ENCODE measurements at regions not wholly inside any gene's neighbourhood (a gene's known extent, or its start where the extent isn't known, plus 50 kb on each side); places are given as distances from the start of the nearest gene placed in this dataset.
A peak's percentile ranks its signal among the peaks of the same experiment; 100 is the strongest.

DNA sequence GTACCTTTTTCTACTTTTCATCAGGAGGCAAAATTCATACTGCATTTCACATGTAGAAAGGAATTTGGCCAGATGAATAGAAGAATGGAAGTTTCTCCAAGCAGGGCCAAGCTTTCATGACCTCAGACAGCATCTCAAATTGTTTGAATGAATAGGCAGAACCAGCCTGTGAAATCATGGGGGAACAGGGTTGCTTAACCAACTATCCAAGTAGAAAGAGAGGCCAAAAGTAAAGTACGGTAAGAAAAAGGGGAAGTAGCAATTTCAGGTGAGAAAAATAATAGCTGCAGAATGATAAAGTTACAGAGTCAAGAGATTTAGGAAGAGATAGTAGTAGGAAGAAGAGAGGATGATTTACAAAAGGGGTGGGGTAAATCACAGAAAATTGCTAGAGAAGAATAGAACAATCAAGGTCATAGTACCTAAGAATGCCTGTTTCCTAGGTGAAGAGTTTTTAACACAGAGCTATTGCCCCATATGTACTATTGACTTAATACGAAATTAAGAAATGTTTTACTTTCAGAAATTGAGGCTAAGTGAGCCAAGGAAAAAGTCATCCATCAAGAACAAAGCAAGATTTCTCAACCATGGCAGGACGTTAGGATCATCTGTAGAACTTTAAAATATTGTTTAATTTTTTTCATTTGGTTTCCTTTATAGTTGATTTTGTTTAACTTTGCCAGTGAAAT lies 177.1 kb upstream of the TET2 start:
- no peak for DNase-seq

DNA sequence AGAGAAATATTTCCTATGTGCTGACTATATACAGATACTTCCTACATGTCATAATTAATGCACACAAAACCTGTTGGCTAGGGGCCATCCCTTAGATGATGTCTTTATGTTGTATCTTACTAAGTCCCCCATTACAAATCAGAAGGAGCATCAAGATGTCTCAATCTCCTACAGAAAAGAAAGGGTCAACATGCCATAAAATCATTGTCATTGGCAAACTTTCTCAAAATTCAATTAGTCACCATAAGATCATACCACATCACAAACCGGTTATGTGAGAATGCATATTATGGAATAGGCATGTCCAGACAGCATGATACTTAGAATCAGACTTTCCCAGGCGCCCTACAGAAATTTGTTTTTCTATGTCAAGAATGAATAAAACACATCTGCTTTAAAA lies 175.2 kb upstream of the TET2 start:
- DNase-seq: no peak

DNA sequence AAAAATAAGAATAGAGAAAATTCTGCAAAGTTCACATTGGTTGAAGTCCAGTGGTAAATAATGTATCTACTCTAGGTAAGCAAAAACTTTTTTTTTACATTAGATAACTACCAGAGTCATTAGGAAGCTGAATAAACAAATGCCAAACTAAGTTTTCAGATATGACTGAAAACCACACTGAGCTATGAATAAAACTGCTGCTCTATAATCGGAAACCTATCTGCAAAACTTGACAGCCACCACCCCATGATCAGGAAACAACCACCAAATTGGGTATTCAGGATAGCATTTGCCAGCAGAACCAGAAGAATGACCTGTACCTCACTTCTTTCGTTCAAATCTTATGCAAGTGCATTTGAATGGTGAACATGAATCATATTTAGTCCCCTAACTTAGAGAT lies 173.0 kb upstream of the TET2 start:
- DNase-seq: no peak

DNA sequence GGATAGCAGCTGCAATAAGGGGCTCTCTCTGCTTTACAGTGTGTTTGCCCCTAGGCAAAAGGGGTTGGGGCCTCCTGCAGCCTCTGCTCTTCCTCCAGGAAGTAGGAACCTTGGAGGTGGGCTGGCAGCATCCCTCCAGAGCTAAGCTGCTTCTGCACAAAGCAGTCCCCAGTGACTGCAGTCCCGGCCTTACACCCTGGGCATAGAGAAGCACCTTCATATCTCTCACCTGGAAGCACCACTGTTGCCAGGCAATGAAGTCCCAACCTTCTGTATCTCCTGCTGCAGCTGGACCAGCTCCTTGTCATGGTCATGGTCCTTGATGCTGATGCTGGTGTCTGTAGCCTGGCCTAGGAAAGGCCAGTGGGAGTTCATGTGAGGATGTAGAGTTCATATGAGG lies 171.1 kb upstream of the TET2 start:
- DNase-seq: no peak

DNA sequence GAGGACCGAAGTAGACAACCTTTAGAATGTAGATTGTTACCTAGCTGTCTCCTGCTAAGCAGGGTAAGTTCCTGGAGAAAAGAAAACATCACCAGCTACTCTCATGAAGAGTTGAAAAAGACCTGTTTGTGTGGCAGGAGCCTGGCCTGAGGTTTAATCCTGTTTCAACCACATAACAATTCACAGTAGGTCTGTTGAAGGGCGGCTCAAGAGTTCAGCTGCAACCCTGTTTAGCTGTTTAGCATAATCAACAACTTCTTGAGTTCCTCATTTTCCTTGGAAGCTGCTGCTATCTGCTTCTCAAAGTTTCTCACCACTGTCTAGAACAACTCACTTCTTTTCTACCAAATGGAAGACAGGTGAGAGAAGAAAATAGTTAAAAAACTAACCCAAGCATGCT lies 170.4 kb upstream of the TET2 start:
- no peak for DNase-seq

DNA sequence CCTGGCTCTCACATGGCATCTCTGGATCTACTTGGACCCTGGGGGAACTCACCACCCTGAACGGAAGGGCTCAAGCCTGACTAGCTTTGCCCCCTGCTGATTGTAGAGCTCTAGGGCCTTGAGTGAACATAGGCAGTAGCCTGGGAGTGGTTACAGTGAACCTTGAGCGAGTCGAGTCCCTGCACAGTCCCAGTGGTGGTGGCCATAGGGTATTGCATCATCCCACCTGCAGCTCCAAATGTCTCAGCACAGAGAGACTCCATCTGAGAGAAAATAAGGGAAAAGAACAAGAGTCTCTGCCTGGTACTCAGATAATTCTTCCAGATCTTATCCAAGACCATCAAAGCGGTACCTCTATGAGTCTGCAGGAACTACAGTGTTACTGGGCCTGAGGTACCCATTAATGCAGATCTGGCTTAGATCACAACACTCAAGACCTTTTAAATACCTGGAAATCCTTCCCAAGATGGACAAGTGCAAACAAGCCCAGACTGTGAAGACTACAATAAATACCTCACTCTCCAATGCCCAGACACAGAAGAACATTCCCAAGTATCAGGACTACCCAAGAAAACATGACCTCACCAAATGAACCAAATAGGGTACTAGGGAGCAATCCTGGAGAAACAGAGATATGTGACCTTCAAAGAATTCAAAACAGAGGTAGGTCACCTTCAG lies 167.5 kb upstream of the TET2 start:
- DNase-seq: no peak

DNA sequence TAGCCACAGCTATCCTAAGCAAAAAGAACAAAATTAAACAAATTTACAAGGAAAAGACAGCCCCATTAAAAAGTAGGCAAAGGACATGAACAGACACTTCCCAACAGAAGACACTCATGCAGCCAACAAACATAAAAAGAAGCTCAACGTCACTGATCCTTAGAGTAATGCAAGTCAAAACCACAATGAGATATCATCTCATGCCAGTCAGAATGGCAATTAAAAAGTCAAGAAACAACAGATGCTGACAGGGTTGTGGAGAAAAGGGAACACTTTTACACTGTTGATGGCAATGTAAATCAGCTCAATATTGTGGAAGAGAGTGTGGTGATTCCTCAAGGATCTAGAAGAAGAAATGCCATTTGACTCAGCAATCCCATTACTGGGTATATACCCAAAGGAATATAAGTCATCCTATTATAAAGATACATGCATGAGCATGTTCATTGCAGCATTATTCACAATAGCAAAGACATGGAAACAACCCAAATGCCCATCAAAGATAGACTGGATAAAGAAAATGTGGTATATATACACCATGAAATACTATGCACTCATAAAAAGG lies 163.0 kb upstream of the TET2 start:
- DNase-seq: no peak

DNA sequence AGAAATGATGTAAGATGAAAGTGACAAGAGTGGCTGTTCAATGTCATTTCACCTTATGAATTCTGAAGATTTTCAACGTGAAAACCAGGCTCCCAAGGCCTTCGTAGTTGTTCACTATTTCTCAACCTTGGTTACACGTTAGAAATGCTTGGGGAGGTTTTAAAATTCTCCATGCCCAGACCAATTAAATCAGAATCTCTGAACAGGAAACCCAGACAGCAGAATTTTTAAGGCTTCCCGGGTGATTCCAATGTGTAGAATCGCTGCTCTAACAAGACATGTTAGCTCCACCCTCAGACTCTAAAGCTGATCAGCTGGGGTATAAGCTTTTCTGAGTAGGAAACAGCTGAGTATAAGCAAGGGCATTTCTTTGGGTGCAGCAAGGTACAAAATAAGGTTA lies 160.4 kb upstream of the TET2 start:
- DNase-seq: no peak

DNA sequence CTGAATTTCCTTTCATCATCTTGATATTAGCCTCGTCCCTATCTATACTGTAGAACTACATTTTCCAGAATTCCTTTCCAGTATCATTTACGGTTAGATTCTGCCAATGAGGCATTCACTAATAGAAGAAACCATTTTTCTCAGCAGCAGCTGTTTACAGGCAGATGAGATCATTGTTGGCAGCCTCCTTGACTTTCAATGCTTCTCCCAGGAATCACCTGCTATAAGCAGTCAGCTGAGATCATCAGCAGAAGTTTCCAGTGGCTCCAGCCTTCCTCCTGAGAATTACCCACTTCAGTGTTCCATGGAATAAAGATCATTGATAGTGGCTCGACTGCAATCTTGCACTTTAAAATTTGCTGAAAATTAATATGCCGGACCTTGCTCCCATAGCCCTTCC lies 157.3 kb upstream of the TET2 start:
- DNase-seq: peak; percentile 54

DNA sequence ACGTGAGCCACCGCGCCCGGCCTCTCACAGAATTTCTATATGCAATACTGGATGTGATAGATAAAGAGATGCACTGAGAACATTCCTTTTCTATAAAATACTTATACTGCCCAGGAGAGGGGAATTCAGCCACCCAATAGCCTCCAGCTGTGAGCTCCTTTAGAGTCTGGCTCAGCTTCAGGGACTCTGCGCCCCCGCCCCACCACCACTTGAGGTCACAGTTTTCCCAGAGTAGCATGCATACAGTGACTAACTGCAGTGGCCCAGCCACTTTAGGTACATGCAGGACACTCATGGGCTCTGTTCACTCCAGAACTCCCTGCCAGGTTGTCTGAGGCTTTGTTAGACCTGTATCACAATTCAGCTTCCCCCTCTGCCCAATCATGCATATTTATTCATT lies 144.4 kb upstream of the TET2 start:
- DNase-seq: no peak

DNA sequence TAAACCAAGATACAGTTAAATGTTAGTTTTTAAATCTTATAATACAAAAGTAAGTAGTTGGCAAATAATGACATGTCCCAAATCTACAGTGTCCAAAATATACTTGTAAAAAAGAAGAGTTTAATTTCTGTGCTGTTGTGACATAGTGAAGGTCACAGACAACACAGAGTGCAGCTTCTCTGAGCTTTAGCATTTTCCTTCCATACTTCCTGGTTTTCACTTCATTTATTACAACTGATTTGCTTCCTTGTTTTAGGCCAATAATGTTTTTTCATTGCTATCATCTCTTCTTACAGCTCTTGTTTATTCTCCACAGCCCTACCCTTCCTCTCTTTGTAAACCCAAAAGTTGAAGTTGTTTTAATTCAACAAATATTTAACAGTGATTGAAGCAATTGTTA lies 132.4 kb upstream of the TET2 start:
- DNase-seq: no peak

DNA sequence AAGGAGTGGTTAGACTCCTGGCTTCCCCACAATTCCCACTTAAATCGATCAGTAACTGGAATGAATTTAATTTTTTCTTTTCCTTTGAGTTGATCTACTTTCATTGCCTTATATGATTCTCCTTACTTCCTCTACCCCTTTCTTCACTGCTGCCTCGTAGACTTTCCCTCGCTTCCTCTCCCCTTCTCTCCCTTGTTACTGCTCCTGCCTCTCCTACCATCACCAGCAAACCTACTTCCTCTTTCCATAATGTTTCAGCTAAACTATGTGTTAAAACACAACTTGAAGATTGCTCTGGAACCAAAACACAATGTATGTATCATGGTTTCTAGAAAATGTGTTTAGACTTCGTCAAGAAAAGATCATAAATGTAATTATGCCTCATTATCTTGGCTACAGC lies 132.0 kb upstream of the TET2 start:
- no peak for DNase-seq

DNA sequence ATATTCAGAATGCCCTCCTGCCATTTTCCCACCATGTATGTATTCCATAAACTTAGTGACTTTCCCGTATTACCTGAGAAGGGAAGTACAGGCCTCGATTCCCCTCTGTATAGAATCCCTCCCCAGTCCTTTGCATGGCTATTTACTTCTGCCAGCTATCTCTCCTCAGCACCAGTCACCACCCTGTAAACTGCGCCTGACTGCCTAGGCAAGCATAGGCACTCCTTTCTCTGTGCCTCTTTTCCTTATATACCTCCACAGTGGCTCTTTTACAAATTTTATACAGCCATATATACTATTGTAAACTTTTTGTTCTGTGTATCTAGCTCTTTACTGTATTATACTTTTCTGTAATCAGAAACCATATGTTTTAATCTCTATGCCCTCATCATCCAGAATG lies 130.9 kb upstream of the TET2 start:
- DNase-seq: no peak

DNA sequence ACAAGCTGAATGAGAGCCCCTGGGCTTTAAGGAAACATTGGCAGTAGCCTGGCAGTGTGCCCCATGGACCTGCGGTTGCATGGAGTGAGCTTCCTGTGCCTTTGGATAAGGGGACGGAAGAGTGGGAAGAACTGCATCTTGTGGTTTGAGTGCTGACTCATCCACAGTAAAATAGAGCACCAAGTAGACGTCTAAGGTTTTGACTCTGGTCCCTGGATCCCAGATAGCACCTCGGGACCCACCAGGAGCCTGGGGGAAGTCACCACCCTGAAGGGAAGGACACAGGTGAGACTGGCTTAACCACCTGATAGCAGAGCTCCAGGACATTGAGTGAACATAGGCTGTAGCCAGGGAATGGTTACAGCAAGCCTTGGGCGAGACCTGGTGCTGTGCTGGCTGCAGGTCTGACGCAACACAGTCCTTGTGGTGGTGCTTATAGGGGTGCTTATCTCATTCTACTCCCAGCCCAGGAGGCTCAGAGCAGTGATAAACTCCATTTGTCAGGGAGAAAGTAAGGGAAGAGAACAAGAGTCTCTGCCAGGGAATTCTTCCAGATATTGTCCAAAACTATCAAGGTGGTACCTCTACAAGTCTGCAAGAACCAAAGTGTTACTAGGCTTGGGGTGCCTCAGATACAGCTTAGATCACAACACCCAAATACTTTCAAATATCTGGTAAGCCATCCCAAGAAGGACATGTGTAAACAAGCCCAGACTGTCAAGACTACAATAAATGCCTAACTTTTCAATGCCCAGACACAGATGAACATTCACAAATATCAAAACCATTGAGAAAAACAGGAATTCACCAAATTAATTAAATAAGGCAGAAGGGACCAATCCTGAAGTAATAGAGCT lies 123.6 kb upstream of the TET2 start:
- DNase-seq: no peak

DNA sequence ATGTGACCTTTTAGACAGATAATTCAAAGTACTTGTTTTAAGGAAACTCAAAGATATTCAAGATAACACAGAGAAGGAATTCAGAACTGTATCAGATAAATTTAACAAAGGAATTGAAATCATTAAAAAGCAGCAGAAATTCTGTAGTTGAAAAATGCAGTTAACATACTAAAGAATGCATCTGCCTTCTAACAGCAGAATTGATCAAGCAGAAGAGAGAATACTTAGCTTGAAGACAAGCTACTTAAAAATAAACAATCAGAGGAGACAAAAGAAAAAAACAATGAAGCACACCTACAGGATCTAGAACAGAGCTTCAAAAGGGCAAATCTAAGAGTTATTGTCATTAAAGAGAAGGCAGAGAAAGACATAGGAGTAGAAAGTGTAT lies 123.0 kb upstream of the TET2 start:
- no peak for DNase-seq

DNA sequence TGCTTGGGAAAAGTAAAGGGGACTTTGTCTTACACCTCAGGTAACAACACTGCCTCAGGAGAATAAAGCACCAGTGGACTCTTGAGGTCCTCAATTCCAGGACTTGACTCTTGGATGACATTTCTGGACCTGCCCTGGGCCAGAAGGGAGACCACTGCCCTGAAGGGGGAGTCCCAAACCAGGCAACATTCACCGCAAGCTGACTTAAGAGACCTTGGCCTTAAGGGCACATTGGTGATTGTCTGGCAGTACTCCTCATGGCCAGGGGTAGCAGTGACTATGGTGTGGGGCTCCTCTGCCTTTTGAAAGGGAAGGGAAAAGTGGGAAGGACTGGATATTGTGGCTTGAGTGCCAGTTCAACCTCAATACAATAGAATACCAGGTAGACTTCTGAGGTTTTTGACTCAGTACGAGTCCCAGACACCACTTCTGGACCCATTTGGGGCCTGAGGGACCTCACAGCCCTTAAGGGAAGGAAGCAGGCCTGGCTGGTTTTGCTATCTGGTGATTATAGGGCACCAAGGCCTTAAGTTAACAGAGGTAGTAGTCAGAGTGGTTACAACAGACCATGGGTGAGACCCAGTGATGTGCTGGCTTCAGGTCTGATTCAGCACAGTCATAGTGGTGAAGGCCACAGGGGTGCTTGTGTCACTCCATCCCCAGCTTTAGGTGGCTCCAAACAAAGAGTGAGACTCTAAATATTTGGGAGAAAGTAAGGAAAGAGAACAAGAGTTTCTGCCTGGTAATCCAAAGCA lies 121.2 kb upstream of the TET2 start:
- DNase-seq: no peak

DNA sequence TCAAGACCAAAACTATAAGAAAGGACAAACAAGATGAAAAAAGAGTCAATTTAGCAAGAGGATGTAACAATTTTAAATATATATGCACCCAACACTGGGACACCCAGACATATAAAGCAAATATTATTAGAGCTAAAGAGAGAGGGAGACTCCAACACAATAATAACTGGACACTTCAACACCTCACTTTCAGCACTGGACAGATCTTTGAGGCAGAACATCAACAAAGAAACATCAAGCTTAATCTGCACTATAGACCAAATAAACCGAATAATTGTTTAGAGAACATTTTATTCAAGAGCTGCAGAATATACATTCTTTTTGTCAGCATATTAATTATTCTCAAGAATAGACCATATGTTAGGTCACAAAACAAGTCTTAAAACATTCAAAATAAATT lies 109.7 kb upstream of the TET2 start:
- no peak for DNase-seq

DNA sequence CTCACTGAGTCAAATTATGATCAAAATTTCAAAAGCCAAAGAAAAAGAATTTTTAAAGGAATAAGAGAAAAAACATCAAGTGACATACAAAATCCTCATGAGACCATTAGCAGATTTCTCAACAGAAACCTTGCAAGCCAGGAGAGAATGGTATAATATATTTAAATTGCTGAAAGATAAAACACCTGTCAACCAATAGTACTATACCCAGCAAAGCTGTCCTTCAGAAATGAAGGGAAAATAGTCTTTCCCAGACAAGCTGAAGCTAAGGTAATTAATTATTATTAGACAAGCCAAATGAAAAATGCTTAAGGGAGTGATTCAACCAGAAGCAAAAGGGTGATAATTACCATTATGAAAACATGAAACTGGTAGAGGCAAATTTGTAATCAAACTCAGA lies 104.2 kb upstream of the TET2 start:
- no peak for DNase-seq

DNA sequence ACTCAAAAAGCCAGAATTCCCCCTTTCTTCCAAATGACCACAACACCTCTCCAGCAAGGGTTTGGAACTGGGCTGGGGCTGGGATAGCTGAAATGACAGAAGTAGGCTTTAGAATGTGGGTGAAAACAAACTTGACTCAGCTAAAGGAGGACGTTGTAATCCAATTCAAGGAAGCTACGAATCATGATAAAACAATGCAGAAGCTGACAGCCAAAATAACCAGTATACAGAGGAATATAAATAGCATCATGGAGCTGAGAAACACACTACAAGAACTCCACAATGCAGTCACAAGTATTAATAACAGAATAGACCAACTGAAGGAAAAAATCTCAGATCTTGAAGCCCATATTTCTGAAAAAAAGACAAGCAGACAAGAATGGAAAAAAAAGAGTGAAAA lies 95.8 kb upstream of the TET2 start:
- DNase-seq: no peak

DNA sequence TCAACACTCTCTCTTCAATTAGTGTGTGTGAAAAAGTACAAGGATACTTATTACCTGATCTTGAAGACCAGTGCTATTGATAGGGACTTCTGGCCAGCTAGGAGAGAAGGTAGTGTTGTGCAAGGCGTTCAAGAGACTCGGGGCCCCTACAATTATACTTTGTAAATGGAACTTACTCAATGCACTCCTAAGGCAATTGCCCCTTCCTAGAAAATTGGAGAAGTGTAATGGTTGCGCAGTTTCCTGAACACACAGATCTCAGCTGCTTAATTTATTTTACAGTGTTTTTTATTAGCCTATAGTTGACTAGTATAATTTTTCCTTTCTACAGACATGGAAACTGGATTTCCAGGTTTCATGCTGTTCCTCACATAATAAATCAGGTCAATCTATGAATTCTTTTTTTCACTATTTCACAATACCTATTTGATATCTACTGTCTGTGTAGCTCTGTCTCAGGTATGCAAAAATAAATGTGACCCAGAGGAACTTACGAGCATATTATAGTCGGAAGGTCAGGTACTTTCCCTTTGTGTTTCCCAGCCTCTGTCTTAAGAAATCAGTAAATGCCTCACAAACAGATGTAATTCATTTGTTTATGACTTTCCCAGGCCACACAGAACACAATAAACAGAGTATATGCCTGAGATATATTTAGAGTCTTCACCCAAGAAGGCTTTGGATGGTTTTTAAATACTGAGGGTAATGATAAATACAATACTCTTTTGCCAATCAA lies 89.1 kb upstream of the TET2 start:
- no peak for DNase-seq

DNA sequence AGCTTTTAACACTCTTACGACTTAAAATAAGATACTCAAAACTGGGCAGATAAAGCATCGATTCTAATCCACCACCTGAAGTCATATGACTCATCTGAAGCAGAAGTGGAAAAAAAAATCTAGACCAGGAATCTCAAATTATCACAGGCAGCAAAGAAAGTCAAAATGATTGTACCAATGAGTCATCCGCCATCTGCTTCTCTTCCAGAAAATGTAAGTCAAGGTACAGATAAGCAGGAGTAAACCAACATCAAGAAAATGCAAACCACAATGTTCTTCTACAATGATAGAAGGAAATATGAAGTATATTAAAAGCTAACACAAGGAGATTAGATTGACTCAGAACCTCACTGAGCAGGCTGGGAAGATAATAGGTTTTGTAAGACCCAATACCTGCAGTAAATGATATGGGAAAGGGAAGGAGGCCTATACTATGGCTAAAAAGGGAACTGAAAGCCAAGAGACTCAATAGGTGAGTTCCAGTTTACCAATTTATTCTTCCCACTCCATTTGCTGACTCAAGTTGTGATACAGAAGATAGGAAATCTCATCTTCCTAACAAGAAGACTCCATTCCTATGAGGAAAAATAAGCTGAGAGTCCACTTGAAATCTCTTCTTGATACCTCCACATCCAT lies 88.4 kb upstream of the TET2 start:
- DNase-seq: no peak

DNA sequence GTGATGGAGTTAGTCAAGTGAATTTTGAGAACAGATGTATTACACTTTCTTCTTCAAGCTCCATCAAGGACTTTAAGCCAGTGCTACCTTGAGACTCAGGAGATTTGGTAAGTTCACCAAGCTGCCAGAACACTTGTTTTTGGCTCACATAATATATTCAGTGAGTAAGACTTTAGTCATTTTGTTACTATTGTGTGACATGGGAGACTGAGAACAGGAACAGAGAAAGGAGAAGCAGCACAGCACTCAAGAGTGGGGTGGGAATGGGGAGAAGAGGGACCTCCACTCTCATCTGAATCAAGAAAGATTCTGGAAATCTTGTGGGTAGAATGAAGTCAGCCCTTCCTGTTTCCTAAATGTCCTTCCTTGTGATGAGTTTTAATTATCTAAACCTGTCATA lies 87.3 kb upstream of the TET2 start:
- no peak for DNase-seq

Measured in right hindlimb (tissue), 1 donor.